Activated T-helper 1 cell treated with anti-CD3 and anti-CD28 coated beads, Interleukin-12 subunit alpha, Interleukin-12 subunit beta, Interleukin-2, Interleukin-4 antibody, amounts not matched to agents 30 ng/mL and 10 ng/mL and 1 ng/mL, durations not matched to agents 14 hours and 24 hours and 36 hours (primary cell): ENCODE measurements at regions not wholly inside any gene's neighbourhood (a gene's known extent, or its start where the extent isn't known, plus 50 kb on each side); places are given as distances from the start of the nearest gene placed in this dataset.
"Not testable (repeated sequence)": the region's sequence is repeated elsewhere in the genome, so short reads cannot be mapped to it uniquely, and the experiment has no call there.

Source experiments
- DNase-seq: peaks from one replicate; pipeline ENCODE4 v3.0.0; 2021; ENCODE audit warnings: low spot score
- H3K27ac Mint-ChIP-seq: one replicate; pipeline ENCODE4 v1.8.0; 2021; ENCODE audit warnings: mild to moderate bottlenecking, mixed read lengths
- H3K27me3 Mint-ChIP-seq: one replicate; pipeline ENCODE4 v1.8.0; 2022; ENCODE audit warnings: mild to moderate bottlenecking, moderate library complexity, mixed read lengths; ENCODE audit not compliant: insufficient read depth
- H3K36me3 Mint-ChIP-seq: one replicate; pipeline ENCODE4 v1.8.0; 2021; ENCODE audit warnings: low read depth, mixed read lengths
- H3K4me1 Mint-ChIP-seq: one replicate; pipeline ENCODE4 v1.8.0; 2021; ENCODE audit warnings: low read depth, mixed read lengths
- H3K4me3 Mint-ChIP-seq: one replicate; pipeline ENCODE4 v1.8.0; 2021; ENCODE audit warnings: mild to moderate bottlenecking, moderate library complexity, mixed read lengths
- H3K9me3 Mint-ChIP-seq: one replicate; pipeline ENCODE4 v1.8.0; 2021; ENCODE audit warnings: mixed read lengths
- intact Hi-C: fragments of 100-400 bp; cut with micrococcal nuclease; formaldehyde crosslinking; loops from one replicate; pipeline ENCODE4 v1.15.1; 2024

DNA sequence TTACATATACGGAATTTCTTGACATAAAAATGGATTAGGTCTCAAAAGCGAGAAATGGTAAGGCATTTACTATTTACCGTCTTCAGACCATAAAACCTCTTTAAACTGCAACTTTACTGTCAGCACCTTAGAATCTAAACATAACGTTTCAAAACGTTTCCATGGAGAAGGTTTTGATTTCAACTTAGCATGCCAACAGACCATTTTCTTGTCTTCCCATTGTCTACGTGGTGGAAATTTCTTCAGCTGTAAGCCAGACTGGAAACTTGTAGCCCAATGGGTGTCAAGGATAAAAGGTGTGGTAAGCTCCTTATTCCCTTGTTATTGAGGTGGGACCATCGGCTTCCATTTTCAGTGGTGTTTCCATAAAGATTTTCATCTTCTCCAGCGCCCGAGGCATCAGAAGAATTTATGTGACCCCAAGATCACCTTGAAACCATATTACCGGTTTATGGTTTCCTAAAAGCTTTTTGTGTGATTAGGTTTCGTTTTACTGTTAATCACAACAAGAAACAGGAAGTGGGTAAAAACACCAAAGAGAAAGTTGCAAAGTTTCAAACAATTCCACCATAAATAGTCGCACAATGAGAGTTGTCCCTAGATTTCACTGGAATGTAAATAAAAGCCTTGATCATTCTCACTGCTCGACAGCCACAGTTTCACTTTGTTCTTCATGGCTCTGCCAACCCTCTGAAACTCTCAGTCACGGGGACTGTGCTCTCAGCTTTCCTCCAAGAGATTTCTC is 63.0 kb upstream of the CD2AP start:
- Mint-ChIP-seq H3K27ac (peak overlapping the region; percentile 62), H3K36me3 (peaks cover 3% of the 10 kb centered on the region), H3K9me3 (no peaks in the 10 kb centered on the region), H3K4me1 (peaks cover 20% of the 10 kb centered on the region), H3K4me3 (peak overlapping the region; percentile 77), H3K27me3 (peaks cover 19% of the 10 kb centered on the region)
- intact Hi-C loops = loop anchor here (1.0 kb wide), 4 partner anchors 63 to 366 kb away; partner anchors contain the start of gene CD2AP
- peak; percentile 3 for DNase-seq

DNA sequence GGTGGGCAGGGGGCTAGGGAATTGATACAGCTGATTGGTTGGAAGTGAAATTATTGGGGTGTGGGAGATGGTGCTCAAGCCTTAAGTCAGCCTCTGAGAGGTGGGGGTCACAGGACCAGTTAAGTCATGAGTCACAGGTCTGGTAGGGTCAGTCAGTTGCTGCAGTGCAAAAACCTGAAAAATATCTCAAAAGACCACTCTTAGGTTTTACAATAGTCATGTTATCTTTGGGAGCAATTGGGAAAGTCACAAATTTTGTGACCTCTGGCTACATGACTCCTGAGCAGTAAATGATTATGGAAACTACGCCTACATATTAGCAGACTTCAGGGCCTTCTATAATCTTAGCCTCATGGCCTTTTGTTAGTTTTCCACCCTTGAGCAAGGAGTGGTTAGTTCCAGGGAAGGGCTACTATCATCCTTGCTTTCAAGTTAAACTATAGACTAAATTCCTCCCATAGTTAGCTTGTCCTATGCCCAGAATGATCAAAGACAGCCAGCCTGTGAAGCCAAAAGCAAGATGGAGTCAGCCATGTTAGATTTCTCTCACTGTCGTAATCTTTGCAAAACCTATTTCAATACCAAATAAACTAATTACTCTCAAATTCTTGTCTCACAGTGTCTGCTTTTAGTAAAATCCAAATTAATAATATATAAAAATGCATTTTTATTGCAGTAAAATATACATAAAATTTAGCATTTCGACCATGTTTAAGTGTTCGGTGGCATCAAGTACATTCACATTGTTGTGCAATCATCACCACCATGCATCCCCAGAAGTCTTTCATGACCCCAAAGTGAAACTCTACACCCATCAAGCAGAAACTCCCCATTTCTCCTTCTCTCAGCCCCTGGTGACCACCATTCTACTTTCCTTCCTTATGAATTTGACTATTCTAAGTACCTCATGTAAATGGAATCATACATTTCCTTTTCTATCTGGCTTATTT is 60.9 kb upstream of the CD2AP start:
- H3K27me3 Mint-ChIP-seq = peaks cover 15% of the 10 kb centered on the region
- H3K36me3 Mint-ChIP-seq = peaks cover 3% of the 10 kb centered on the region
- H3K4me3 Mint-ChIP-seq = no peak overlapping the region
- intact Hi-C loops = no loop called here
- no peaks in the 10 kb centered on the region for H3K9me3 Mint-ChIP-seq
- DNase-seq = no peak
- peaks cover 20% of the 10 kb centered on the region for H3K4me1 Mint-ChIP-seq
- no peak overlapping the region for H3K27ac Mint-ChIP-seq

DNA sequence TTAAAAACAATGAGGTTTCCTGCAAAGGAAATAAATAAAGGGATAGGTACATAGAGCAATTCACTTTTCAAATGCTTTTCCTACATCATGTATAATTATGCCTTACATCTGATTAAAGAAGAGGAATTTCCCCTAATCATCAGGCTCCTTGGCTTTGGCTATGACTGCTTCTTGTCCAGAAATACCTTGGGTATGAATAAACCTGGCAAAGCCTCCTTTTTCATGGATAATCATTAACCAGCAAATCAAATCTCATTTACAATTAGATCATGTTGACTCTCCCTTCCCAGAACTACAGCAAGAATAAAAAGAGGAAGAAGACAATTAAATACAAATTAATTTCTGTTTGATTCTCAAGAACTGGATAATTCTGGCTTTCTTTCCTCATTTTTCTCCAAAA is 58.0 kb upstream of the CD2AP start:
- intact Hi-C loops = no loop called here
- peaks cover 17% of the 10 kb centered on the region for H3K27me3 Mint-ChIP-seq
- H3K4me3 Mint-ChIP-seq = no peak overlapping the region
- DNase-seq = no peak
- H3K4me1 Mint-ChIP-seq = peaks cover 9% of the 10 kb centered on the region
- peaks cover 3% of the 10 kb centered on the region for H3K36me3 Mint-ChIP-seq
- H3K9me3 Mint-ChIP-seq = no peaks in the 10 kb centered on the region
- no peak overlapping the region for H3K27ac Mint-ChIP-seq

GRCh38 chr6:47420394-47421371 is 56.9 kb upstream of the CD2AP start:
- peaks cover 20% of the 10 kb centered on the region for H3K27me3 Mint-ChIP-seq
- no peak for DNase-seq
- peaks cover under 1% of the 10 kb centered on the region for H3K9me3 Mint-ChIP-seq
- no peak overlapping the region for H3K4me3 Mint-ChIP-seq
- H3K36me3 Mint-ChIP-seq = peaks cover 3% of the 10 kb centered on the region
- no peaks in the 10 kb centered on the region for H3K4me1 Mint-ChIP-seq
- no peak overlapping the region for H3K27ac Mint-ChIP-seq
- intact Hi-C loops = no loop called here

DNA sequence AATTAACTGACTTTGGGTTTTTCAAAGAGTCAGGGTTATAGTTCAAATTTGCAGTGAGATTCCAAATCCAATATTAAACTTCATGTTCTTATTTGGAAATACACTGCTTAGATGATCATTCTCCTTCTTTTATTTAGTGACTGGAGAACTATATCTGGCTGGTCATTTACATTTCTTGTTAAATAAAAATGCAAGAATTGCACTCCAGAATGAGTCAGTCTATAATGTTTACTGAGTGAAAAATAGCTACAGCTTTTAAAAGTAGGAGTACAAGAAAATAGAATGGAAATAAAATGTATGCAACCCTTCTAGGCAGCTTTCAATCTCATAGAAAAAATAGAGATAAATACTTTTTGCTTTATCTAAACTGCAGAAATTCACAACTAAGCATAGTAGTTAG is 54.5 kb upstream of the CD2AP start:
- no peak overlapping the region for H3K4me3 Mint-ChIP-seq

GRCh38 chr6:47424436-47424836 is 53.2 kb upstream of the CD2AP start:
- no peak for DNase-seq
- Mint-ChIP-seq H3K4me3 (no peak overlapping the region), H3K9me3 (peaks cover 25% of the 10 kb centered on the region), H3K4me1 (peaks cover 9% of the 10 kb centered on the region), H3K27ac (no peak overlapping the region), H3K36me3 (no peaks in the 10 kb centered on the region), H3K27me3 (peaks cover 11% of the 10 kb centered on the region)
- intact Hi-C loops = no loop called here

More for the DNA sequence above, 54.5 kb upstream of the CD2AP start:
- intact Hi-C loops = no loop called here
- Mint-ChIP-seq H3K36me3 (peaks cover 2% of the 10 kb centered on the region), H3K27ac (no peak overlapping the region), H3K9me3 (peaks cover 19% of the 10 kb centered on the region), H3K27me3 (peaks cover 15% of the 10 kb centered on the region), H3K4me1 (peaks cover 9% of the 10 kb centered on the region)
- no peak for DNase-seq

DNA sequence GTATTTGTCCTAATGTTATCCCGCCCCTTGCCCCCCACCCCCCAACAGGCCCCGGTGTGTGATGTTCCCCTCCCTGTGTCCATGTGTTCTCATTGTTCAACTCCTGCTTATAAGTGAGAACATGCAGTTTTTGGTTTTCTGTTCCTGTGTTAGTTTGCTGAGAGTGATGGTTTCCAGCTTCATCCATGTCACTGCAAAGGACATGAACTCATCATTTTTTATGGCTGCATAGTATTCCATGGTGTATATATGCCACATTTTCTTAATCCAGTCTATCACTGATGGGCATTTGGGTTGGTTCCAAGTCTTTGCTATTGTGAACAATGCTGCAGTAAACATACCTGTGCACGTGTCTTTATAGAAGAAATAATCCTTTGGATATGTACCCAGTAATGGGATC is 51.9 kb upstream of the CD2AP start:
- DNase-seq, H3K27ac Mint-ChIP-seq, H3K4me3 Mint-ChIP-seq, H3K4me1 Mint-ChIP-seq, H3K27me3 Mint-ChIP-seq, H3K36me3 Mint-ChIP-seq, intact Hi-C loops: not testable (repeated sequence)
- peaks cover 35% of the 10 kb centered on the region for H3K9me3 Mint-ChIP-seq

DNA sequence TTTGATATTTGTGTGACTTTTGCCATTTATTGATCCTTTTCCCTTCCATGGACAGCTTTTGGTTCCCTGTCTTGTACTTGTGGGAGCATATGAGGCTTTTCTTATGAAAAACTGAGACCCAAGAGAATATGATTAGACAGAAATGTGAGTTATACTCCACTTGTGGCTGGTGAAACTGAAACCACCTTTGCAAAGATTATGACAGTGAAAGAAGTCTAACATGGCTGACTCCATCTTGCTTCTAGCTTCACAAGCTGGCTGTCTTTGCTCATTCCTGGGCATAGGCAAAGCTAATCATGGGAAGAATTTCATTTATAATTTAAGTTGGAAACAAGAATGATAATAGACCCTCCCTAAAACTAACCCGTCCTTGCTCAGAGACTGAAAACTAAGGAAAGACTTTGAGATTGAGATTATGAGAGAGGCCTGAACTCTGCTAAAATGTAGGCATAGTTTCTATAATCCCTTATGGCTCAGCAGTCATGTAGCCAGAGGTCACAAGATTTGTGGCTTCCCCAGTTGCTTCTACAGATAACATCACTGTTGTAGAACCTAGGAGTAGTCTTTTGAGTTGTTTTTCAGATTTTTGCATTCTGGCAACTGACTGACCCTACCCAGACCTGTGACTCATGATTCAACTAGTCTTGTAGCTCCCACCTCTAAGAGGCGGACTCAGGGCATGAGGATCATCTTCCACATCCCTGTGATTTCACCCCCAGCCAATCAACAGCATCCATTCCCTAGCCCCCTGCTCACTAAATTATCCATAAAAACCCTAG is 50.9 kb upstream of the CD2AP start:
- DNase-seq = no peak
- H3K27ac Mint-ChIP-seq = no peak overlapping the region
- H3K4me1 Mint-ChIP-seq = peaks cover 9% of the 10 kb centered on the region
- no peaks in the 10 kb centered on the region for H3K36me3 Mint-ChIP-seq
- intact Hi-C loops = no loop called here
- peaks cover 7% of the 10 kb centered on the region for H3K27me3 Mint-ChIP-seq
- H3K9me3 Mint-ChIP-seq = peaks cover 43% of the 10 kb centered on the region
- H3K4me3 Mint-ChIP-seq = no peak overlapping the region

- Mint-ChIP-seq H3K4me1 (peaks cover 9% of the 10 kb centered on the region), H3K27ac (no peak overlapping the region), H3K4me3 (no peak overlapping the region), H3K27me3 (peaks cover 7% of the 10 kb centered on the region), H3K36me3 (no peaks in the 10 kb centered on the region), H3K9me3 (peaks cover 46% of the 10 kb centered on the region)
- no peak for DNase-seq
- intact Hi-C loops = no loop called here
These were observed 49.9 kb upstream of the CD2AP start for GRCh38 chr6:47427680-47428079.
